Type B pancreatic cell (in vitro differentiated cells): ENCODE measurements at regions not wholly inside any gene's neighbourhood (a gene's known extent, or its start where the extent isn't known, plus 50 kb on each side); places are given as distances from the start of the nearest gene placed in this dataset.

Source experiments
- DNase-seq: peaks from one replicate; pipeline ENCODE4 v3.0.0; 2021; ENCODE audit warnings: mixed read lengths; ENCODE audit not compliant: unreplicated experiment; ENCODE audit errors: extremely low spot score
- H3K27ac Mint-ChIP-seq: 2 replicates; pipeline ENCODE4 v1.8.0; 2021; ENCODE audit warnings: mild to moderate bottlenecking, mixed read lengths
- H3K27me3 Mint-ChIP-seq: 2 replicates; pipeline ENCODE4 v1.8.0; 2021; ENCODE audit warnings: mixed read lengths
- H3K36me3 Mint-ChIP-seq: 2 replicates; pipeline ENCODE4 v1.8.0; 2021; ENCODE audit warnings: mixed read lengths
- H3K4me1 Mint-ChIP-seq: one replicate; pipeline ENCODE4 v1.8.0; 2021; ENCODE audit warnings: mixed read lengths; ENCODE audit not compliant: unreplicated experiment
- H3K4me3 Mint-ChIP-seq: 2 replicates; pipeline ENCODE4 v1.8.0; 2021; ENCODE audit warnings: mild to moderate bottlenecking, mixed read lengths
- H3K9me3 Mint-ChIP-seq: 2 replicates; pipeline ENCODE4 v1.8.0; 2021; ENCODE audit warnings: mixed read lengths
- CTCF ChIP-seq: fragments of 200-600 bp; sonication (generic); conservative IDR thresholded peaks from 2 replicates; pipeline ENCODE4 v1.5.0; 2021; ENCODE audit warnings: antibody characterized with exemption, mild to moderate bottlenecking

- H3K4me3 Mint-ChIP-seq = no peak overlapping the region
- no peaks in the 10 kb centered on the region for H3K4me1 Mint-ChIP-seq
- no peaks in the 10 kb centered on the region for H3K36me3 Mint-ChIP-seq
- H3K27ac Mint-ChIP-seq = no peak overlapping the region
- H3K27me3 Mint-ChIP-seq = peaks cover 34% of the 10 kb centered on the region
- no peak for TF ChIP-seq CTCF
- no peak for DNase-seq
- H3K9me3 Mint-ChIP-seq = peaks cover 4% of the 10 kb centered on the region
Measured at GRCh38 chr12:113659416-113659815, 187.7 kb upstream of the LHX5 start.

DNA sequence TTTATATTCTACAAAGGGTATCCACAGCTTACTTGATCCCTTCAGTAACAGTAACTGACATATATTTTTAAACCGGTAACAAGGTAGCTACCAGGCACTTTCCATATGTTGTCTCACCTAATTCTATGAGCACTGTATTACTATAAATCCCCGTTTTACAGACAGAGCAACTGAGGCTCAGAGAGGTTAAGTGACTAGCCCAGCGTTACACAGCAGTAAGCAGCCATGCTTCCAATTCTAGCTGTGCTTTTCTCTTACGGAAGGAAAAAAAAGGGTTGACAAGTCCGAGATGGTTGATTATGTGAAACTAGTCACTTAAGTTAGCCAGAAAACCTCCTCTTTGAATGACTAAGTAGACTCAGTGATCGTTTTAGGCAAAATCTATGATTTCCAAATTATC is 187.3 kb upstream of the LHX5 start:
- H3K4me3 Mint-ChIP-seq = no peak overlapping the region
- TF ChIP-seq CTCF = no peak
- no peaks in the 10 kb centered on the region for H3K36me3 Mint-ChIP-seq
- H3K4me1 Mint-ChIP-seq = no peaks in the 10 kb centered on the region
- H3K27ac Mint-ChIP-seq = no peak overlapping the region
- H3K27me3 Mint-ChIP-seq = peaks cover 34% of the 10 kb centered on the region
- H3K9me3 Mint-ChIP-seq = peaks cover 4% of the 10 kb centered on the region
- no peak for DNase-seq

DNA sequence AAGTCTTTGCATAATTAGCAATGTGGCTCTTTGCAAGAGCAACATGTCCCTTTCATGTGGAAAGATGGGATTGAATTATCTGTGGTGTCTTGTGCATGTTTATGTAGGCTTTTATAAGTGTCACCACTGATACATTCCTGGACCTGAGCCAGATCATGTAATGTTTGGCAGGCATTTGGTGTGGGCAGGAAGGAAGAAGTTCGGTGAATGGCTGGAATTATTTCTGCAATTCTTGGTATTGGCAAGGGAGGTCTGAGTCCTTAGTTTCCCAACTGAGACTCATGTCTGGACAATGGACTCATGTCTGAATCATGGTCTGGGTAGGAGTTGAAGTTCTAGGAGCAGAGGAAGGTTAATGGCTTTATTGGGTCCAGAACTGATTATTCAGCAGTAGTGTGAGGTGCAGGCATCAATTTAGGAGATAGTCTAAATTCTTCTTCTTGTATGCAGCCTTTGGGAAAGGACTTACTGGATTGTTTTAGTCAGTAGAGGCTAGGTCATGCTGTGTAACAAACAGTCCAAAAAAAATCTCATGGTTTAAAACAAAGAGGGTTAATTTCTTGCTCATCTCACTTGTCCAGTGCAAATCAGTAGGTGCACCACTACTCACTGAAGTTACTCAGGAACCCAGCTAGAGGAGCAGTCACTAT is 186.5 kb upstream of the LHX5 start:
- Mint-ChIP-seq H3K4me1 (no peaks in the 10 kb centered on the region), H3K9me3 (peaks cover 4% of the 10 kb centered on the region), H3K36me3 (no peaks in the 10 kb centered on the region), H3K4me3 (no peak overlapping the region), H3K27ac (no peak overlapping the region), H3K27me3 (peaks cover 36% of the 10 kb centered on the region)
- TF ChIP-seq CTCF = no peak
- DNase-seq = no peak

DNA sequence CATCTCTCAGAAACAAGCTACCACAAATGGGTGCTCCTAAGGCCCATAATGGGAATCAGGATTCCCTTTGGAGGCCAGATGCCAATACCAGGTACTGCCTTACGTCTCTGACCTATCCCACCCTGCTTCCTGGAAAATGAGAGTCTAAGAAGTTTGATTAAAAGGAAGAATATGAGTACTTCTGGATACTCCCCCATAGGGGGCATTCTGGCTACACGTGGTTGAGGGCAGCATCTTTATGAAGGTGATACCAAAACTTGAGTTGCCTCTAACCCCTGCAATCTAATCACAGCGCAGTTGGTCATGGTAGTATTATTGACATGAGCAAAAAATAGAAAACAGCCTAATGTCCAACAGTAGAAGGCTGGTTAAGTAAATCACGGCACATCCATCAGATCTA is 184.2 kb upstream of the LHX5 start:
- TF ChIP-seq CTCF = no peak
- Mint-ChIP-seq H3K9me3 (peaks cover 4% of the 10 kb centered on the region), H3K27me3 (peaks cover 32% of the 10 kb centered on the region), H3K4me1 (no peaks in the 10 kb centered on the region), H3K27ac (no peak overlapping the region), H3K36me3 (no peaks in the 10 kb centered on the region), H3K4me3 (no peak overlapping the region)
- DNase-seq = no peak

- Mint-ChIP-seq H3K4me1 (no peaks in the 10 kb centered on the region), H3K27ac (no peak overlapping the region), H3K27me3 (peaks cover 34% of the 10 kb centered on the region), H3K9me3 (peaks cover 4% of the 10 kb centered on the region), H3K36me3 (no peaks in the 10 kb centered on the region), H3K4me3 (no peak overlapping the region)
- no peak for DNase-seq
- TF ChIP-seq CTCF = no peak
Measured at GRCh38 chr12:113655479-113655878, 183.8 kb upstream of the LHX5 start.

- no peak overlapping the region for H3K27ac Mint-ChIP-seq
- no peaks in the 10 kb centered on the region for H3K9me3 Mint-ChIP-seq
- H3K27me3 Mint-ChIP-seq = peaks cover 50% of the 10 kb centered on the region
- H3K36me3 Mint-ChIP-seq = no peaks in the 10 kb centered on the region
- TF ChIP-seq CTCF = no peak
- peaks cover 7% of the 10 kb centered on the region for H3K4me1 Mint-ChIP-seq
- no peak overlapping the region for H3K4me3 Mint-ChIP-seq
- DNase-seq = no peak
Measured at GRCh38 chr12:113651662-113652061, 180.0 kb upstream of the LHX5 start.
